Glutamatergic neuron (in vitro differentiated cells): ENCODE measurements at regions not wholly inside any gene's neighbourhood (a gene's known extent, or its start where the extent isn't known, plus 50 kb on each side); places are given as distances from the start of the nearest gene placed in this dataset.

Source experiments
- DNase-seq: peaks from one replicate; pipeline ENCODE4 v3.0.0; 2022
- H3K27ac Mint-ChIP-seq: one replicate; pipeline ENCODE4 v1.8.0; 2020; ENCODE audit warnings: mild to moderate bottlenecking, mixed read lengths, inconsistent platforms; ENCODE audit not compliant: unreplicated experiment
- H3K27me3 Mint-ChIP-seq: one replicate; pipeline ENCODE4 v1.8.0; 2020; ENCODE audit warnings: mild to moderate bottlenecking, moderate library complexity, mixed read lengths, inconsistent platforms; ENCODE audit not compliant: unreplicated experiment
- H3K36me3 Mint-ChIP-seq: one replicate; pipeline ENCODE4 v1.8.0; 2020; ENCODE audit warnings: mild to moderate bottlenecking, mixed read lengths, inconsistent platforms; ENCODE audit not compliant: unreplicated experiment
- H3K4me1 Mint-ChIP-seq: one replicate; pipeline ENCODE4 v1.8.0; 2020; ENCODE audit warnings: mild to moderate bottlenecking, low read depth, mixed read lengths, inconsistent platforms; ENCODE audit not compliant: unreplicated experiment
- H3K4me3 Mint-ChIP-seq: one replicate; pipeline ENCODE4 v1.8.0; 2020; ENCODE audit warnings: mild to moderate bottlenecking, mixed read lengths, inconsistent platforms; ENCODE audit not compliant: unreplicated experiment
- H3K9me3 Mint-ChIP-seq: one replicate; pipeline ENCODE4 v1.8.0; 2020; ENCODE audit warnings: mild to moderate bottlenecking, moderate library complexity, mixed read lengths, inconsistent platforms; ENCODE audit not compliant: unreplicated experiment
- CTCF ChIP-seq: fragments of 200-600 bp; sonication (generic); IDR thresholded peaks from one replicate; pipeline ENCODE4 v1.5.0; 2021; ENCODE audit not compliant: partially characterized antibody, unreplicated experiment

GRCh38 chr10:2047679-2048078, 310.4 kb upstream of the ADARB2 start:
- peaks cover 2% of the 10 kb centered on the region for H3K9me3 Mint-ChIP-seq
- no peak overlapping the region for H3K27ac Mint-ChIP-seq
- no peaks in the 10 kb centered on the region for H3K4me1 Mint-ChIP-seq
- no peaks in the 10 kb centered on the region for H3K27me3 Mint-ChIP-seq
- TF ChIP-seq CTCF, result no peak
- H3K4me3 Mint-ChIP-seq, result no peak overlapping the region
- H3K36me3 Mint-ChIP-seq, result peaks cover 6% of the 10 kb centered on the region
- DNase-seq, result no peak

- H3K27ac Mint-ChIP-seq, result no peak overlapping the region
- DNase-seq, result no peak
- no peak for TF ChIP-seq CTCF
- H3K4me1 Mint-ChIP-seq, result no peaks in the 10 kb centered on the region
- H3K4me3 Mint-ChIP-seq, result no peak overlapping the region
- H3K36me3 Mint-ChIP-seq, result no peaks in the 10 kb centered on the region
- H3K27me3 Mint-ChIP-seq, result no peaks in the 10 kb centered on the region
- H3K9me3 Mint-ChIP-seq, result peaks cover under 1% of the 10 kb centered on the region
These were observed 306.1 kb upstream of the ADARB2 start for GRCh38 chr10:2043379-2043778.

- Mint-ChIP-seq H3K27me3 (no peaks in the 10 kb centered on the region), H3K4me1 (peaks cover 2% of the 10 kb centered on the region), H3K27ac (no peak overlapping the region), H3K9me3 (peaks cover 4% of the 10 kb centered on the region), H3K4me3 (no peak overlapping the region), H3K36me3 (peaks cover 7% of the 10 kb centered on the region)
- no peak for DNase-seq
- no peak for TF ChIP-seq CTCF
These were observed 300.7 kb upstream of the ADARB2 start for GRCh38 chr10:2038036-2038435.

- peaks cover 2% of the 10 kb centered on the region for H3K4me1 Mint-ChIP-seq
- H3K4me3 Mint-ChIP-seq, result no peak overlapping the region
- no peak for DNase-seq
- no peak for TF ChIP-seq CTCF
- H3K36me3 Mint-ChIP-seq, result peaks cover 7% of the 10 kb centered on the region
- H3K27ac Mint-ChIP-seq, result no peak overlapping the region
- peaks cover 4% of the 10 kb centered on the region for H3K9me3 Mint-ChIP-seq
- no peaks in the 10 kb centered on the region for H3K27me3 Mint-ChIP-seq
These were observed 299.9 kb upstream of the ADARB2 start for GRCh38 chr10:2037246-2037645.

- peaks cover 6% of the 10 kb centered on the region for H3K9me3 Mint-ChIP-seq
- H3K36me3 Mint-ChIP-seq, result peaks cover 7% of the 10 kb centered on the region
- no peaks in the 10 kb centered on the region for H3K27me3 Mint-ChIP-seq
- no peak overlapping the region for H3K4me3 Mint-ChIP-seq
- H3K4me1 Mint-ChIP-seq, result peaks cover 2% of the 10 kb centered on the region
- no peak for DNase-seq
- no peak overlapping the region for H3K27ac Mint-ChIP-seq
- no peak for TF ChIP-seq CTCF
These were observed 298.9 kb upstream of the ADARB2 start for GRCh38 chr10:2036209-2036608.
